ENCODE measurements at regions not wholly inside any gene's neighbourhood (a gene's known extent, or its start where the extent isn't known, plus 50 kb on each side); places are given as distances from the start of the nearest gene placed in this dataset.

GRCh38 chr3:41097896-41098496 lies 101.3 kb upstream of the CTNNB1 start:
- no peak for TF ChIP-seq POLR2AphosphoS5 (IDR thresholded peaks at IDR 0.05; ENCODE audit: low read depth)
- no peak for TF ChIP-seq REST (IDR thresholded peaks at IDR 0.05; ENCODE audit: insufficient replicate concordance, low read depth)
- no peak for TF ChIP-seq CTCF (IDR thresholded peaks at IDR 0.05; ENCODE audit: insufficient read depth, low read length)
